ENCODE measurements at regions not wholly inside any gene's neighbourhood (a gene's known extent, or its start where the extent isn't known, plus 50 kb on each side); places are given as distances from the start of the nearest gene placed in this dataset.

DNA sequence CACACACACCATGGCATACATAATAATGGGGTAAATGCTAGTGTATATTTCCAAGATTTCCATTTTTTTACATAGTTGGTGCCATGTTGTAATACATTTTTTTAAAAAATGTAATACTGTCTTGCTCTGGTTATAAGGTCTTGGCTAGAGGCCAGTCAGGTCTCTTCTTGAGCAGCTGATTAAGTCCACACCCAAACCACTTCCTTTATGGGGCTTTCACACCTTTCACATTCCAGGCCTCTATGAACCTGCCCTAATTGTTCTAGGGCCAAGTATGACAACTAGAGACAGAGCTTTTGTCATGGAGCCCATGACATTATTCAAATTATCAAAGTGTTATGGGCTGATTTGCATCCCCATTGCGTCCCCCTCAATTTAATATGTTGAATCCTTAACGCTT, 495.6 kb upstream of the CTNND2 start:
- DNase-seq (ENCODE audit: low spot score in 2 of 2) (no peak), ATAC-seq (no peak)
- Mint-ChIP-seq H3K27ac (no peak overlapping the region), H3K9me3 (peaks cover 0 to 4% of the 10 kb centered on the region in 2 donors), H3K36me3 (no peaks in the 10 kb centered on the region)

DNA sequence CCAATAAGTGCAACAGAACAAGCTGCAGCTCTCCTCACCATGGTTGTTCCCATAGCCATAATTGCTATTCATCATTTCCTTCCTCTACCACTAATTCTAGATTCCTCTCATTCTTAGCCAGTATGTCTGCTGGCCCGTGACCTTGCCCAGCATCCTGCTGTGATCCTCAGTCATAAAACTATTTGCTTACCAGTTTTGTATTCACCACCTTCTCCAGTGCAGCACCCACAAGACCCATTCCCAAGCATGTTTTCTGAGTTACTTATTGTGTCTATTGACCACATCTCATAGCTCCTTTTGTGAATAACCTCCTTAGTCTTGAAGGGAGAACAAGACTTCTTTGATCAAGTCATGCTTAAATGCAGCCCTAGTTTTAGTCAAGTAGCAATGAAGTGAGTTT, 488.0 kb upstream of the CTNND2 start:
- no peak overlapping the region for H3K27ac Mint-ChIP-seq
- no peak for ATAC-seq
- peaks cover 0 to 6% of the 10 kb centered on the region in 2 donors for H3K9me3 Mint-ChIP-seq
- peaks cover 0 to 5% of the 10 kb centered on the region in 2 donors for H3K36me3 Mint-ChIP-seq
- DNase-seq (ENCODE audit: low spot score in 2 of 2): no peak

DNA sequence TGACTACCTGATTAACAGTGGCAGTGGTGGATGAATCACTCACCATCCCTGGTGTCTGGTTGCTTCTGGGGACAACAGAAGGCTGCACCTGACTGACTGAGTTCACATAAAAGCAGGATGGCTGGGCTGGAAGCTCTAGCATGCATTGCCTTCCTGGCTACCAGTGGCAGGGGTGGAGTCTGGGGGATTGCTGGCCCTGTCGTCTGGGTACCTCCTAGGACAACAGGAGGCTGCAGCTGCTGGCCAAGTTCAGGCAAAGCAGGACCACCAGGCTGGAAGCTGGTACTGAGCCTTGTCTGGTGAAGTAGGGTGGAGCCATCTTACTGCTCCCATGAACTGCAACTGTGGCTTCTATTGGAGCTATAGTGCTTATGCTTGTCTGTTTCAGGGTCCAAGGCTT, 480.8 kb upstream of the CTNND2 start:
- ATAC-seq: no peak
- Mint-ChIP-seq H3K9me3 (peaks cover 23 to 31% of the 10 kb centered on the region in 2 donors), H3K36me3 (peaks cover 0 to 13% of the 10 kb centered on the region in 2 donors), H3K27ac (no peak overlapping the region)
- no peak for DNase-seq (ENCODE audit: low spot score in 2 of 2)

DNA sequence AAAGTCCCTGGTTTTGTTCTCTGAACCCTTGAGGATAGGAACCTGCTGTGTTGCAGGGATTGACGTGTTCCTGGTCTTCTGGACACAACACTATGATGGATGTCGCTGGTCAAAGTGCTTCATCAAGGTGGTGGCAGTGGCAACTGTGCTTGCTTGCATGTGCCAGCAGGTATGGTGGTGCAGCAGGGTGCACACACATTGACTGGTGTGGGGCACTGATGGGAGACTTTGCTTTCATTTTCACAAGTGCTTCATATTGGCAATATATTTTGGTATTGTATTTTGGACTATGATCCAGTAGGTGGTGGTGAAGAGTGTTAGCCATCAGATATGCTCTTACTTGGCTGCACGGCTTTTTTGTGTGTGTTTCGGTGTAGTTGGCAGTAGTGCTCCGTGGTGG, 479.8 kb upstream of the CTNND2 start:
- no peak for DNase-seq (ENCODE audit: low spot score in 2 of 2)
- Mint-ChIP-seq H3K36me3 (peaks cover 0 to 13% of the 10 kb centered on the region in 2 donors), H3K27ac (no peak overlapping the region), H3K9me3 (peaks cover 31 to 40% of the 10 kb centered on the region in 2 donors)
- ATAC-seq: no peak

DNA sequence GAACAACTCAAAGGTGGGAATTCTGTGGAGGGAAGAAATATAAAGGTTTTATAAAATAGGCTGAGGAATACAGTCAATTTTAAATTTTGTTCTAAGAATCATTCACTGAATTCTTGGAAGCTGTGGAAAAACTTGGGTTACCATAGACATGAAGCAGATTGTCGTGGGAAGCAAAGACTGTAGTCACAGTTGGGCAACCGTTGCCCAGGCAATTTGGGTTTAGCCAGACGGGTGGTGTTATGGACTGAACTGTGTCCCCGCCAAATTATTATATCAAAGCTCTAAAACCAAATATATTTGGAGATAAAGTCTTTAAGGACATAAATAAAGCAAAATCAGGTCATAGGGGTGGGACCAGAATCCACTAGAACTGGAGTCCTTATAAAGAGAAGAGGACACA, 463.7 kb upstream of the CTNND2 start:
- ATAC-seq (no peak), DNase-seq (ENCODE audit: low spot score in 2 of 2) (no peak)
- Mint-ChIP-seq H3K9me3 (peaks cover 0 to 12% of the 10 kb centered on the region in 2 donors), H3K27ac (no peak overlapping the region), H3K36me3 (no peaks in the 10 kb centered on the region)

DNA sequence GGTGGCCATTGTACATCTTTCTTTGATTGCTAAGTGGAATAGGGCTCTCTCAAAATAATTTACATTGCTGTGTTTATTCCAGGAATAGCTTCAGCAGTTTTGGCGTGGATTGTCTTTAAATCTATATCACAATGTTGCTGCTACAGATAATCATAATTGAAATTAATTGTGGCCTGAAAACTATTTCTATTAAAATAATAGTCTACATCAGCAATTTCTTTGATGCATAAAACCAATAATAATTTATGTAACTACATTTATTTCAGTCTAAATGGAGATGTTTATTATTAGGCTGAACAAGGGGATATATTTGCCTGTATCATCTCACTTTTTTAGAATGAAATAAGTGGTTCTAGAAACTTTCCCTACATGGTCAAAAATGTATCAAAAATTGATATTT, 456.0 kb upstream of the CTNND2 start:
- ATAC-seq (no peak), DNase-seq (ENCODE audit: low spot score in 2 of 2) (no peak)
- no peak overlapping the region for H3K27ac Mint-ChIP-seq
- H3K36me3 Mint-ChIP-seq: peaks cover 0 to 10% of the 10 kb centered on the region in 2 donors
- peaks cover 16 to 26% of the 10 kb centered on the region in 2 donors for H3K9me3 Mint-ChIP-seq

DNA sequence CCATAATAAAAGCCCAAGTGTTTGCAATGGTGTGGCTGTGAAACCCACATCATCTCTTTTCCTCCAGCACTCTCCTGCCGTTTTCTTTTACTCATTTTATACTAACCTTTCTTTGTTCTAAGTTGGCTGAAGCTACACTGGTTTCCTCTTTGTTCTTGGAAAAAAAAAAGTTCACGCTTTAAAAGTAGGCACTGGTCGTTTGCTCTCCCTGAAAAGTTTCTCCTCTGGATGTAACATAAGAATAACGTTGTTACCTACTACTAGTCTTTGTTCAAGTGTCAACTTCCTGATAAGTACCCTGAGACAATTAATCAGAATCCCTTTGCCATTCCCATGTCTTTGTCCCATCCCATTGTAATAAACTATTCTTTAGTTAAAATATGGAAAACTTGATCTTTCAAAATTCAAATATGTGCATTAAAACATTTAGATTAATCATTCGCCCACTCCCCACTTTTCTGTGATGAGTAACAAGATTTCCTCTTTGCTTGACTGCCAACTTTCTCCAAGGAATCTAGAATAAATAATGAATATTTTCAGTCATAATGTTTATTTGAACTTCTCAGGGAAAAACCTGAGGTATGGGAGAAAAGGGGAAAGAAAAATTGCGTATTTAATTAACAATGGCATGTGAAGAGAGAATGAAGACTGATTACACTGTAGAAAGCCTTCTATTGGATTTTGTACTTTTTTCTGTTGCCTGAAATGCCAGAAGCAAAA, 454.3 kb upstream of the CTNND2 start:
- DNase-seq (ENCODE audit: low spot score in 2 of 2): no peak
- Mint-ChIP-seq H3K36me3 (peaks cover 0 to 10% of the 10 kb centered on the region in 2 donors), H3K27ac (no peak overlapping the region), H3K9me3 (peaks cover 20 to 28% of the 10 kb centered on the region in 2 donors)
- no peak for ATAC-seq

DNA sequence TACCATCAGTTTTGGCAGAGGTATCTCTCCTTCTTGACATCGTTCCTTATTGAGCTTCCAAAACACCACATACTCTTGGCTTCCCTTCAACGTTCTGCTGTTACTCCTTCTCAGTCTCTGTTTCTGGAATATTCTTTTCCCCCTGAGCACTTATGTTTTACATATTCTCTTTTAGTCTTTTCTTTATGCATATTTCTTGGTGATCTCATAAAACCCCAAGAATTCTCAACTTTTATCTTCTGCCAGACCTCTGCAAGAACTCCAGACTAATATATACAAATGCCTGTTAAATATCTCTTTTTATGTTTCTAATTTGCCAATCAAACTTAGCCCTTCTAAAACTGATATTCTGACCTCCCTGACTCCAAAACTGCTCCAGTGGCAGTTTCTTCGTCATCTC, 453.4 kb upstream of the CTNND2 start:
- DNase-seq (ENCODE audit: low spot score in 2 of 2): no peak
- no peak for ATAC-seq
- Mint-ChIP-seq H3K36me3 (peaks cover 0 to 10% of the 10 kb centered on the region in 2 donors), H3K27ac (no peak overlapping the region), H3K9me3 (peaks cover 20 to 24% of the 10 kb centered on the region in 2 donors)

DNA sequence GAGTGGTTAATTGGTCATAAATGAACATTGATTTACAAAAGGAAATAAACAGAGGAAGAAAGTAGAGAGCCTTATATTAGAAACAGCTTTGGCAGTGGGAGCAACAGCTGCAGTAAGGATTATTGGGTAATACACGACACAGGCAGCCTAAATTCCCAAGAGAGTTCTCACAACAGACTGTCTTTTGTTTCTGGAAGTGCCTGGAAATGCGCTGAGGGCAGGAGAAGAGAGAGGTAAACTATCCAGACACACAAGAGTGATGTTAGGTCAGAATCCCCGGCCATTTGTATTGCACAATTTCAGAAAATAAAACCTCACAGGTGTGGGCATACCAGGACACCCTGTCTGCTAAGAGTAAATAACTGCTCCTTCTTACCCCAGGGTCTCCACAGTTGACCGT, 450.4 kb upstream of the CTNND2 start:
- Mint-ChIP-seq H3K27ac (no peak overlapping the region), H3K9me3 (peaks cover 30 to 32% of the 10 kb centered on the region in 2 donors), H3K36me3 (peaks cover 0 to 10% of the 10 kb centered on the region in 2 donors)
- no peak for DNase-seq (ENCODE audit: low spot score in 2 of 2)
- ATAC-seq: no peak

DNA sequence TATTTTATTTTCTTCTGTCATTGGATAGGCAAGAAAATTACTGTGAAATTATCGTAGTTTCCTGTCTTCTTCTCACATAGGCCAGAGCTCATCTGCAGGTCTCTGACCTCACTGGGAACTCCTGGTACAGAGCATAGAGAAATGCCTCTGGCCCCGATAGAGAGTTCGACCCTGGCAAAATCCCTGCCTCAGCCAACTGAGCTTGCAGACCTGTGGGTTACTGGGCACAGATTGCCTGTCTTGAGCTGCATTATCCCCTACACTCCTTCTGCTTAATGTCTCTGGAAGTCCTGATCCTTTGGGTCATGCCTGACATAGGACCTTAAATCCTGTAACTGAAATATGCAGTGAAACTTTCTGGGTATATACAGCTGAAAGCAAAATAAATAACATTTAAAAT, 439.3 kb upstream of the CTNND2 start:
- Mint-ChIP-seq H3K36me3 (no peaks in the 10 kb centered on the region), H3K27ac (no peak overlapping the region), H3K9me3 (peaks cover 0 to 4% of the 10 kb centered on the region in 2 donors)
- no peak for ATAC-seq
- DNase-seq (ENCODE audit: low spot score in 2 of 2): no peak

DNA sequence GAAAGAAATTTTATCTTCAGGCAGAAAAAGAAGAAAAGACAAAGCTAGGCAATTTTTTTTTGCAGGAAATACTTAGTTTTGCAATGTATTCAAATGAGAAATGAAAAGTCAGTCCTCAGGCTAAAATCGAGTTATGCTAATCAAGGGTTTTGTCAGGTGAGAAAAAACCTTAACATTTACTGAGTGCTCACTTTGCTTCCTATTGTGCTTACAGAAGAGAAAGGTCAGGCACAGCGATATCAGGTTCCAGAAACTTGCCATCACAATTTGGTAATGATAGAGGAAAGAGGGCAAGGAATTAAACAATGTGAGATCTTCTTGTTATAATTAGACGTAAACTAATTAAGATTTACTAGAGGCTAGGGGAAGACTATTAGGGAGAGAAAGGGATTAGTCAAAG, 431.7 kb upstream of the CTNND2 start:
- H3K9me3 Mint-ChIP-seq: peaks cover 13 to 32% of the 10 kb centered on the region in 2 donors
- no peak overlapping the region for H3K27ac Mint-ChIP-seq
- peaks cover 0 to 9% of the 10 kb centered on the region in 2 donors for H3K36me3 Mint-ChIP-seq
- ATAC-seq (no peak), DNase-seq (ENCODE audit: low spot score in 2 of 2) (no peak)

DNA sequence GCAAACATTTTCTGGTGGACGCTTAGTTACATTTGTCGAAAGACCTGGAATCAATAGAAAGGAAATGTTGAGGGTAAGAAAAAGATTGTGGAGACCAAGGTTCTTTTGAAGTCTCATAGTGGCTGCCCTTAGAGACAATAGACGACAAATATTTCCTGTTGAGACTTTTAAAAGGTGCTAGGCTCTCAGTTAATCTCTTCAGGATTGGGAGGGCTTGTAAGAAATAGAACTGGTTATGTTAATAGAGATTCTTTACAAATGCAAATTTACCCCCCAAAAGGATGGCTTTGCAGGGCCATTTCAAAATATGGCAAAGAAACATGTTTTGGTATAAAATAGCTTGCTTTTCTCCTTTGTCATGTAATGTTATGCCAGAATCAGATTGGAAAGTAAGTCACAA, 428.2 kb upstream of the CTNND2 start:
- ATAC-seq: no peak
- DNase-seq (ENCODE audit: low spot score in 2 of 2): no peak
- peaks cover 25 to 37% of the 10 kb centered on the region in 2 donors for H3K9me3 Mint-ChIP-seq
- peaks cover 0 to 9% of the 10 kb centered on the region in 2 donors for H3K36me3 Mint-ChIP-seq
- H3K27ac Mint-ChIP-seq: no peak overlapping the region

DNA sequence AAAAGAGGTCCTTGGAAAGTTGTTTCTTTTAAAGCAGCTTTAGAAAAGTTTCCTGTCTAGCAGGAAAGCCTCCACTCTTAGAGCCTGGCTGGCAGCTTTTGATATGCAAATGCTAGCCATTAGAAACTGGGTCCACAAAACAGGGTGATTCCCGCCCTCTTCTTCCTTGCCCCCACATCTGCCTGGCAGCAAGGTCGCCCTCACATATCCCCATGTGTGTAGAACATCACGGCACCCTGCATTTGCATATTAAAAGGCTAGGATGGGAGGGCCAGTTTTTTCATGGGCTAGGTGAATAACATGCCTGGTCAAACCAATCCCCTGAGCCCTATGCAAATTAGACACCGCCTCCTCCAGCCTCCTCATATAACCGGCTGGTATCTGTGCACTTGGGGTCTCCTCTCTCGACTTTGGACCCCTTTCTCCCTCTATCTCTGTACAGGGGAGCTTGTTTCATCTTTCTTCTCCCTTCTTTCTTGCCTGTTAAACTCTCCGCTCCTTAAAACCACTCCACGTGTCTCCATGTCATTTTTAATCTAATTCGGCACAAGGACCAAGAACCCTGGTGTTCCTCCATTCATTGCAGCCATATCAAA, 426.8 kb upstream of the CTNND2 start:
- H3K36me3 Mint-ChIP-seq: peaks cover 0 to 9% of the 10 kb centered on the region in 2 donors
- H3K27ac Mint-ChIP-seq: no peak overlapping the region
- H3K9me3 Mint-ChIP-seq: peaks cover 31 to 44% of the 10 kb centered on the region in 2 donors
- ATAC-seq (no peak), DNase-seq (ENCODE audit: low spot score in 2 of 2) (no peak)

DNA sequence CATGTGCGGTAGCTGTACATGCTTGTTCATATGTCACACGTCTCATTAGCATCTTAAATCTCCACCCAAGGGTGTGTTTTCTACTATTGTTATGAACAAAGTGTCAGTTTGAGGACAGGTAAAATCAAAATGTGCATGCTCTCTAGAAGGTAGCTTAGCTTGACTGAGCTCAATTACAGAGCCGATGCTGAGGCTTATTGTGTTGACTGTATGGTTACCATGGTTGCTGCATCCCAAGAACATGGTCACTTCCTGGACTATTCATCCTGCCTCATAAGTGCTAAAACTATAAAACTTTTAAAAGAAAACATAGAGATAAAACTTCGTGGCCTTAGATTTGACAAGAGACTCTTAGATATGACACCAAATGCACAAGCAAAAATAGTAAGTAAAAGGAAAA, 426.1 kb upstream of the CTNND2 start:
- Mint-ChIP-seq H3K27ac (no peak overlapping the region), H3K36me3 (peaks cover 0 to 5% of the 10 kb centered on the region in 2 donors), H3K9me3 (peaks cover 24 to 37% of the 10 kb centered on the region in 2 donors)
- ATAC-seq (no peak), DNase-seq (ENCODE audit: low spot score in 2 of 2) (no peak)

DNA sequence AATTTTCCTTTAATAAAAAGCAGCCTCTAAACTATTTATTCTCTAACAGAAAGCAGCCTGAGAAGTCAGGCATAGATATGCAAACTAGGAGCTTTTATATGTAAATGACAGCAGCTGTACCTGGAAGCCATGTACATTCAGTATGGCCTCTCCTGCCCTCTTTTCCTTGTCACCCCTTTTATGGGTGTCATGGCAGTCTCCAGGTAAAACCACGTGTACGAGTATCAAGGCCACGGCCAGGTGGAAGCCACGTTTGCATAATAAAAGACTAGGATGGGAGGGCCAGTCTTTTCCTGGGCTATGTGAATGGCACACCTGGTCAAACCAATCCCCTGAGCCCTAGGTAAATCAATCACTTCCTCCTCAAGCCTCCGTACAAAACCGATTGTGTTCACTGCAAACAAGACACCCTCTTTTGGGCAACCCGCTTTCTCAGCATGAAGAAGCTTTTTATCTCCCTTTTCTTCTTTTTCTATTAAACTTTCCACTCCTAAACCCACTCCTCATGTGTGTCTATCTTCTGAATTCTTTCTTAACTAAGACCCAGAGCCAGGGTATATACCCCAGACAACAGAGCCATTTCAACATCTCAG, 419.5 kb upstream of the CTNND2 start:
- ATAC-seq (no peak), DNase-seq (ENCODE audit: low spot score in 2 of 2) (no peak)
- peaks cover 19 to 26% of the 10 kb centered on the region in 2 donors for H3K9me3 Mint-ChIP-seq
- H3K36me3 Mint-ChIP-seq: no peaks in the 10 kb centered on the region
- no peak overlapping the region for H3K27ac Mint-ChIP-seq

DNA sequence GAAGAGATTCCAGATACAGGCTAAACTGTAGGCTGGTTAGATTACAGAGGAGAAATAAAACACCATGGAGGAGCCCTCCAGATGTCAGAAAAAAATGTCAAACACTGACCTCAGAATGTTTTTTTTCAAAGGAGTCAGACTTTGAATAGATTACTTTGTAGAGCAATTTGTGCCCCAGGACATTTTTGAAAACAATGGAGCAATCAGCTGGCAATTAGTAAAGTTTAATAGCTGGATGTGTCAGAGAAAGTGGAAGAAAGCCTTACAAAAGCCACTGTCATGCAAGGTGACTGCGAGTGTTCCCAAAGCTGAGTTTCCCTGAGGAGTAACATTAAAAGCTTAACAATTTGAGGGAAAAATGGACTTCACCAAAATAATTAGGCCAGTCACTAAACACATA, 417.8 kb upstream of the CTNND2 start:
- H3K27ac Mint-ChIP-seq: no peak overlapping the region
- no peaks in the 10 kb centered on the region for H3K36me3 Mint-ChIP-seq
- ATAC-seq (no peak), DNase-seq (ENCODE audit: low spot score in 2 of 2) (no peak)
- H3K9me3 Mint-ChIP-seq: peaks cover 2 to 22% of the 10 kb centered on the region in 2 donors

DNA sequence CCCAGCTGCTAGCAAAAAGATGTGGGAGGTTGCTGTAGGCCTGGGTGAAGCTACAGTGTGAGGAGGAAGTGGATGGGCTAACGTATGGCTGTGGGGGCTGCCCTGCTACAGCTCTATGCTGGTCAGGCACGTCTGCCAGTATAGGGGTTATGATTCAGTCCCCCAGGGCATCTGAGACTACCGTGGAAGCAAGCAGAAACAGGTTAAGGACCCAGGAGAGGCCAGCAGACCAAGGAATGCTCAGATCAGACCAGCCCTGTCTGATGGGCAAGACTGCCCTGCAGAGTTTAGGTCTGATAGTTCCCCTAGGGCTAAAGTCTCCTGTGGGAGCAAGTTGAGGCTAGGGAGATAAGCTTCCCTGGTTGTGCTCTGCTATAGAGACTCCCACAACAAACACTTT, 416.1 kb upstream of the CTNND2 start:
- no peak for DNase-seq (ENCODE audit: low spot score in 2 of 2)
- no peak for ATAC-seq

DNA sequence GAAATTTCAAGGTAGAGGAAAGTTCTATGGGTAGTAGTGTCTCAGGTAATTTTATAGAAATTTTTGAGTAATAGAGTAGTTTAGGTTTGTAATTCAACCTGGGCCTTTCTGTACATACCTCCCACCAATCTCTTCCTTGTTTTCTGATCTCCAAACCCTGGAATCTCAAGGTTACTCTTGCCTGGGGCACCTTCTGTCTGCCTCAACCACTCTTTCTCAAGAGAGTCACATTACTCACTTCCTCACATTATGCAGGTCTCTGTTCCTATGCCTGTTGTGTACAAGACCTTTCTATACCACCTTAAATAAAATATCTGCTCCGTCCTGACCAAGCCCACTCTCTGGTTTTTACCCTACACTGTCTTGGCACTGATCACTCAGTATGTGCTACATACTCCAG, 412.6 kb upstream of the CTNND2 start:
- ATAC-seq (no peak), DNase-seq (ENCODE audit: low spot score in 2 of 2) (no peak)
- Mint-ChIP-seq H3K27ac (no peak overlapping the region), H3K36me3 (no peaks in the 10 kb centered on the region), H3K9me3 (peaks cover 3 to 17% of the 10 kb centered on the region in 2 donors)

More for the DNA sequence above, 416.1 kb upstream of the CTNND2 start:
- Mint-ChIP-seq H3K36me3 (no peaks in the 10 kb centered on the region), H3K9me3 (peaks cover 0 to 18% of the 10 kb centered on the region in 2 donors), H3K27ac (no peak overlapping the region)
